ENCODE measurements at regions not wholly inside any gene's neighbourhood (a gene's known extent, or its start where the extent isn't known, plus 50 kb on each side); places are given as distances from the start of the nearest gene placed in this dataset.

GRCh38 chrX:8946563-8946962, 87.4 kb downstream of the FAM9B start:
- no peaks in the 10 kb centered on the region for H3K27me3 ChIP-seq (ENCODE audit: control insufficient read depth in 1 of 2, insufficient read depth in 2 of 2, low read length in 2 of 2)
- no TSS peak for BruUV-seq (replicated peaks)
- ATAC-seq (no peak), FAIRE-seq (no peak), DNase-seq (ENCODE audit: low spot score) (no peak)
- H4K20me1 ChIP-seq (ENCODE audit: insufficient read depth, low read length): no peaks in the 10 kb centered on the region
- no peaks in the 10 kb centered on the region for H3K36me3 ChIP-seq (replicated peaks in 1 of 2; ENCODE audit: control insufficient read depth in 1 of 2, insufficient read depth in 2 of 2, low read length in 2 of 2)
- H3K4me1 ChIP-seq (ENCODE audit: insufficient read depth, low read length): no peaks in the 10 kb centered on the region
- no peak overlapping the region for H3K9ac ChIP-seq (ENCODE audit: insufficient read depth, low read depth, low read length)
- intact Hi-C loops (cut with micrococcal nuclease; ENCODE audit: unreplicated experiment): no loop called here
- CTCF ChIA-PET (ENCODE audit: low intra/inter-chr PET ratio, low total read pairs): no interaction called here
- H2AFZ ChIP-seq (ENCODE audit: low read length): no peak overlapping the region
- no peak overlapping the region for H3K27ac ChIP-seq (ENCODE audit: extremely low read length, insufficient read depth, low read length)
- H3K9me3 ChIP-seq (ENCODE audit: low read length): no peaks in the 10 kb centered on the region
- no peak overlapping the region for H3K4me2 ChIP-seq (ENCODE audit: low read depth, low read length)
- WGBS (ENCODE audit: low lambda C conversion rate): 61% methylated on average over 2 of the region's 2 CpGs
- no peak overlapping the region for H3K4me3 ChIP-seq (replicated peaks in 1 of 3; ENCODE audit: insufficient read depth in 1 of 3, low read depth in 2 of 3, low read length in 3 of 3)
- in situ Hi-C loops (cut with HindIII; ENCODE audit: extremely low pct_ligation_motif_present, low pct_unique_long_range_greater_than_20kb): no loop called here
- TF ChIP-seq ZC3H4 (CRISPR knock-in tag; IDR thresholded peaks at IDR 0.05; ENCODE audit: borderline replicate concordance) (no peak), GPN1 (CRISPR knock-in tag; IDR thresholded peaks at IDR 0.05; ENCODE audit: borderline replicate concordance) (no peak), ATRX (CRISPR knock-in tag; IDR thresholded peaks at IDR 0.05; ENCODE audit: borderline replicate concordance) (no peak), MAFK (conservative IDR thresholded peaks at IDR 0.05 in 1 of 2, IDR thresholded peaks at IDR 0.05 in 1 of 2; ENCODE audit: low read length in 2 of 2) (peak in 1 of 2 experiments; percentile 60; a peak in 2 of 4 replicates), ZNF121 (CRISPR knock-in tag; IDR thresholded peaks at IDR 0.05) (no peak), ZNF12 (CRISPR knock-in tag; IDR thresholded peaks at IDR 0.05) (no peak), ZNF329 (CRISPR knock-in tag; IDR thresholded peaks at IDR 0.05; ENCODE audit: low read depth) (no peak), ZNF740 (CRISPR knock-in tag; IDR thresholded peaks at IDR 0.05) (no peak), MED8 (CRISPR knock-in tag; IDR thresholded peaks at IDR 0.05; ENCODE audit: insufficient replicate concordance) (no peak), ZNF660 (CRISPR knock-in tag; IDR thresholded peaks at IDR 0.05; ENCODE audit: borderline replicate concordance, low read depth) (no peak), TEAD2 (CRISPR knock-in tag; IDR thresholded peaks at IDR 0.05) (no peak), MAFF (IDR thresholded peaks at IDR 0.05; ENCODE audit: low read depth, low read length) (peak; percentile 47; the same call in 1 of the 2 replicates), ZBTB14 (CRISPR knock-in tag; IDR thresholded peaks at IDR 0.05) (no peak)
- POLR2A ChIA-PET: no interaction called here
- no peaks in the 10 kb centered on the region for H3K79me2 ChIP-seq (ENCODE audit: insufficient read depth, low read length)
